Thyroid gland (tissue), 4 donors: ENCODE measurements at regions not wholly inside any gene's neighbourhood (a gene's known extent, or its start where the extent isn't known, plus 50 kb on each side); places are given as distances from the start of the nearest gene placed in this dataset.

Experiments used
- POLR2A ChIP-seq, 2 donors: fragments of 450-650 bp; IDR thresholded peaks; one replicate each; pipeline ENCODE4 v1.6.1; 2017; ENCODE audit warnings: antibody characterized with exemption in 2 of 2, mild to moderate bottlenecking in 2 of 2, moderate library complexity in 1 of 2
- TF ChIP-seq, protein P1 (sequence below), 6 experiments: fragments of 200-600 bp in 3 of 6; fragments of 450-650 bp in 3 of 6; sonication (generic) in 3 of 6; IDR thresholded peaks; one replicate each; pipeline ENCODE4 v1.5.1; 2016 to 2019; ENCODE audit warnings: antibody characterized with exemption in 6 of 6, mild to moderate bottlenecking in 2 of 6, inconsistent platforms in 1 of 6, moderate library complexity in 1 of 6

DNA sequence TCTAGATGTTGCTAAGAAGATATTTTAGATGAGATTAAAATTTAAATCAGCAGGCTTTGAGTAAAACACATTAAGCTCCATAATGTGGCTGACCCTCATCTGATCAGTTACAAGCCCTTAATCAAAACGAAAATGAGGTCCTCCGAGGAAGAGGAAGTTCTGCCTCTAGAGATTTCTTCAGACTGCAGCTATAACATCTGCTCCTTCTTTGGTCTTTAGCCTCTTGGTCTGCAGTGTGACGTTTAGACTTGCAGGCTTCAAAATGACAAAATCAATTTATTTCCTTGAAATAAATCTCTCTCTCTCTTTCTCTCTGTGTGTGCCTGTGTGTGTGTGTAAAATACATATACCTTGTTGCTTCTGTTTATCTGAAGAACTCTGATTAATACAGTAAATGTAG, 1429.8 kb upstream of the CDH9 start:
- TF ChIP-seq POLR2A (IDR thresholded peaks at IDR 0.05) = no peak
- TF ChIP-seq, protein P1, sequence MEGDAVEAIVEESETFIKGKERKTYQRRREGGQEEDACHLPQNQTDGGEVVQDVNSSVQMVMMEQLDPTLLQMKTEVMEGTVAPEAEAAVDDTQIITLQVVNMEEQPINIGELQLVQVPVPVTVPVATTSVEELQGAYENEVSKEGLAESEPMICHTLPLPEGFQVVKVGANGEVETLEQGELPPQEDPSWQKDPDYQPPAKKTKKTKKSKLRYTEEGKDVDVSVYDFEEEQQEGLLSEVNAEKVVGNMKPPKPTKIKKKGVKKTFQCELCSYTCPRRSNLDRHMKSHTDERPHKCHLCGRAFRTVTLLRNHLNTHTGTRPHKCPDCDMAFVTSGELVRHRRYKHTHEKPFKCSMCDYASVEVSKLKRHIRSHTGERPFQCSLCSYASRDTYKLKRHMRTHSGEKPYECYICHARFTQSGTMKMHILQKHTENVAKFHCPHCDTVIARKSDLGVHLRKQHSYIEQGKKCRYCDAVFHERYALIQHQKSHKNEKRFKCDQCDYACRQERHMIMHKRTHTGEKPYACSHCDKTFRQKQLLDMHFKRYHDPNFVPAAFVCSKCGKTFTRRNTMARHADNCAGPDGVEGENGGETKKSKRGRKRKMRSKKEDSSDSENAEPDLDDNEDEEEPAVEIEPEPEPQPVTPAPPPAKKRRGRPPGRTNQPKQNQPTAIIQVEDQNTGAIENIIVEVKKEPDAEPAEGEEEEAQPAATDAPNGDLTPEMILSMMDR (IDR thresholded peaks at IDR 0.05) = no peak
